Stimulated activated CD8-positive, alpha-beta memory T cell treated with anti-CD3 and anti-CD28 coated beads, Interleukin-12 subunit alpha, Interleukin-12 subunit beta, amount 100 ng/mL, for 24 hours (primary cell): ENCODE measurements at regions not wholly inside any gene's neighbourhood (a gene's known extent, or its start where the extent isn't known, plus 50 kb on each side); places are given as distances from the start of the nearest gene placed in this dataset.
"Not testable (repeated sequence)": the region's sequence is repeated elsewhere in the genome, so short reads cannot be mapped to it uniquely, and the experiment has no call there.

Experiments
- DNase-seq: peaks from one replicate; pipeline ENCODE4 v3.0.0-alpha.2; 2020; ENCODE audit errors: extremely low read depth

- DNase-seq, result no peak
Observed at GRCh38 chr11:69887330-69887729, 68.1 kb upstream of the FGF3 start.

GRCh38 chr11:69887841-69888427 is 68.7 kb upstream of the FGF3 start:
- no peak for DNase-seq

GRCh38 chr11:69888483-69889181 is 69.4 kb upstream of the FGF3 start:
- peak; percentile 41 for DNase-seq

- no peak for DNase-seq
Observed at GRCh38 chr11:69889400-69890318, 70.4 kb upstream of the FGF3 start.

GRCh38 chr11:69890476-69890875 is 71.3 kb upstream of the FGF3 start:
- no peak for DNase-seq

- no peak for DNase-seq
Observed at GRCh38 chr11:69891421-69892236, 72.4 kb upstream of the FGF3 start.

GRCh38 chr11:69892237-69892985 is 73.2 kb upstream of the FGF3 start:
- DNase-seq, result no peak

- no peak for DNase-seq
Observed at GRCh38 chr11:69892986-69893555, 73.9 kb upstream of the FGF3 start.

- DNase-seq, result no peak
Observed at GRCh38 chr11:69893631-69894030, 74.4 kb upstream of the FGF3 start.

GRCh38 chr11:69894181-69894611 is 75.0 kb upstream of the FGF3 start:
- DNase-seq, result no peak

GRCh38 chr11:69894648-69895047 is 75.4 kb upstream of the FGF3 start:
- no peak for DNase-seq

- DNase-seq, result no peak
Observed at GRCh38 chr11:69896250-69896649, 77.0 kb upstream of the FGF3 start.

- no peak for DNase-seq
Observed at GRCh38 chr11:69898123-69898522, 78.9 kb upstream of the FGF3 start.

- no peak for DNase-seq
Observed at GRCh38 chr11:69899957-69900821, 81.0 kb upstream of the FGF3 start.

GRCh38 chr11:69900822-69901302 is 81.6 kb upstream of the FGF3 start:
- not testable (repeated sequence) for DNase-seq

GRCh38 chr11:69902337-69902736 is 83.1 kb upstream of the FGF3 start:
- DNase-seq, result no peak

GRCh38 chr11:69903211-69903610 is 84.0 kb upstream of the FGF3 start:
- no peak for DNase-seq

- no peak for DNase-seq
Observed at GRCh38 chr11:69904161-69904973, 85.2 kb upstream of the FGF3 start.
